Ishikawa (cell line): ENCODE measurements at regions not wholly inside any gene's neighbourhood (a gene's known extent, or its start where the extent isn't known, plus 50 kb on each side); places are given as distances from the start of the nearest gene placed in this dataset.

Experiments used
- CREB1 ChIP-seq: IDR thresholded peaks from 2 replicates; pipeline ENCODE4 v1.6.1; 2012; ENCODE audit warnings: low read depth
- EP300 ChIP-seq: IDR thresholded peaks from 2 replicates; pipeline ENCODE4 v1.6.1; 2012; ENCODE audit warnings: borderline replicate concordance
- NFIC ChIP-seq: IDR thresholded peaks from 2 replicates; pipeline ENCODE4 v1.6.1; 2012
- TAF1 ChIP-seq: IDR thresholded peaks from 2 replicates; pipeline ENCODE4 v1.6.1; 2012; ENCODE audit warnings: low read depth, mild to moderate bottlenecking
- TCF12 ChIP-seq: IDR thresholded peaks from 2 replicates; pipeline ENCODE4 v1.6.1; 2012; ENCODE audit warnings: low read depth
- YY1 ChIP-seq: IDR thresholded peaks from 2 replicates; pipeline ENCODE4 v1.6.1; 2012; ENCODE audit warnings: low read depth
- TF ChIP-seq, protein P1 (sequence below): IDR thresholded peaks from 2 replicates; pipeline ENCODE4 v1.6.1; 2012

DNA sequence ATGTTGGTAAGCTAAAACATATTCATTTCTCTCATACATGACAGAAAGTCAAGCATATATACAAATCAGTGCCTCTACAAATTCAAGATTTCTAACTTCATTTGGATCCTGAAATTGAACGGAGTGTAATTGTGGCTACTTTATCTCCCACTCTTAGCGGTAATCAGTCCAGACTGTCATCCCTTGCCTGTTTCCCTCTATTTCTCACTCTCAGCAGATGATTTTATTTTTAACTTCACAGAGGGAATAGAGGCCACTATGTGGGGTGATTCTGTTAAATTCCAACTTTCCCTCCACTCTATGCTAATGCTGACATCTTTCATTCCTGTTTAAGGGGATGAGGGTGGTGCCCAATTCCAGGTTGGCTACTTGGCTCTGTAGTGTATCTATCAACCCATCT, 153.8 kb upstream of the KCNN2 start:
- TF ChIP-seq CREB1: no peak
- TF ChIP-seq TAF1: no peak
- TF ChIP-seq EP300: no peak
- TF ChIP-seq NFIC: no peak
- no peak for TF ChIP-seq TCF12
- TF ChIP-seq, protein P1, sequence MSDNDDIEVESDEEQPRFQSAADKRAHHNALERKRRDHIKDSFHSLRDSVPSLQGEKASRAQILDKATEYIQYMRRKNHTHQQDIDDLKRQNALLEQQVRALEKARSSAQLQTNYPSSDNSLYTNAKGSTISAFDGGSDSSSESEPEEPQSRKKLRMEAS: no peak
- no peak for TF ChIP-seq YY1
